ENCODE measurements at regions not wholly inside any gene's neighbourhood (a gene's known extent, or its start where the extent isn't known, plus 50 kb on each side); places are given as distances from the start of the nearest gene placed in this dataset.

GRCh38 chr6:14277405-14277930 lies 159.9 kb downstream of the CD83 start (continued):
- no peak for TF ChIP-seq CUX1 (IDR thresholded peaks at IDR 0.05; ENCODE audit: insufficient replicate concordance, low read depth, low read length)
- no peak for TF ChIP-seq KAT2A (conservative IDR thresholded peaks at IDR 0.05; ENCODE audit: control insufficient read depth, low read depth, low read length)
- TF ChIP-seq TBL1XR1 (IDR thresholded peaks at IDR 0.05; ENCODE audit: low read depth, low read length), result no peak
- no peak for TF ChIP-seq ZNF622 (IDR thresholded peaks at IDR 0.05)

- FAIRE-seq (no peak), DNase-seq (ENCODE audit: low read depth, low spot score) (no peak), ATAC-seq (no peak)
- H3K4me2 ChIP-seq (ENCODE audit: control insufficient read depth, insufficient read depth), result no peak overlapping the region
- CTCF ChIA-PET, result interaction anchor here (1.4 kb wide), 1 partner anchor 39 kb away, joined by 4 read pairs; no protein-coding TSS in a partner anchor
- no peaks in the 10 kb centered on the region; the same call in 2 of the 3 replicates for H3K9me3 ChIP-seq (replicated peaks; ENCODE audit: control insufficient read depth, insufficient read depth, low read length)
- POLR2A ChIA-PET, result no interaction called here
- in situ Hi-C loops (cut with MboI), result no loop called here
- BruUV-seq (replicated peaks), result no TSS peak
- no peak overlapping the region for H3K4me3 ChIP-seq
- no peak overlapping the region for H3K9ac ChIP-seq (ENCODE audit: control insufficient read depth, insufficient read depth, low read length)
- RAD21 ChIA-PET (ENCODE audit: unreplicated experiment), result no interaction called here
- SMC1A ChIA-PET (ENCODE audit: uncharacterized antibody, unreplicated experiment), result interaction anchor here (0.6 to 1.2 kb wide), 3 partner anchors 10 to 908 kb away, joined by 3 to 5 read pairs (median 4); no protein-coding TSS in a partner anchor
- H3K27me3 ChIP-seq (replicated peaks in 1 of 2; ENCODE audit: control insufficient read depth in 2 of 2, insufficient read depth in 2 of 2, low read length in 1 of 2), result no peaks in the 10 kb centered on the region
- intact Hi-C loops (cut with micrococcal nuclease; ENCODE audit: unreplicated experiment), result no loop called here
- H3K4me1 ChIP-seq (ENCODE audit: control insufficient read depth, insufficient read depth, low read length), result peaks cover 19% of the 10 kb centered on the region
- WGBS (ENCODE audit: insufficient coverage, insufficient replicate concordance, low lambda C conversion rate, missing lambda C conversion rate), result 39% methylated on average over 5 of the region's 5 CpGs
- H4K20me1 ChIP-seq (ENCODE audit: control insufficient read depth, insufficient read depth), result no peaks in the 10 kb centered on the region
- H3K27ac ChIP-seq (ENCODE audit: control insufficient read depth, insufficient read depth), result no peak overlapping the region
- no peaks in the 10 kb centered on the region for H3K79me2 ChIP-seq (ENCODE audit: control insufficient read depth, insufficient read depth, low read length)
- H3K36me3 ChIP-seq (ENCODE audit: control insufficient read depth in 2 of 2, insufficient read depth in 2 of 2, low read length in 1 of 2), result no peaks in the 10 kb centered on the region
- H2AFZ ChIP-seq (ENCODE audit: control insufficient read depth, low read depth, low read length), result no peak overlapping the region
- TF ChIP-seq HSF1 (IDR thresholded peaks at IDR 0.05; ENCODE audit: low read depth, low read length) (no peak), ZNF687 (IDR thresholded peaks at IDR 0.05) (no peak), CBFB (IDR thresholded peaks at IDR 0.05; ENCODE audit: low read depth) (no peak), JUND (IDR thresholded peaks at IDR 0.05; ENCODE audit: low read depth, low read length) (no peak), BRCA1 (IDR thresholded peaks at IDR 0.05; ENCODE audit: low read depth, low read length) (no peak), EGR1 (IDR thresholded peaks at IDR 0.05; ENCODE audit: borderline replicate concordance in 1 of 2, low read depth in 2 of 2, low read length in 2 of 2) (no peak)
Measured at GRCh38 chr6:14278006-14278405, 160.4 kb downstream of the CD83 start.

All from GM12878 (cell line).